ENCODE measurements at regions not wholly inside any gene's neighbourhood (a gene's known extent, or its start where the extent isn't known, plus 50 kb on each side); places are given as distances from the start of the nearest gene placed in this dataset.
"Not testable (repeated sequence)": the region's sequence is repeated elsewhere in the genome, so short reads cannot be mapped to it uniquely, and the experiment has no call there.

DNA sequence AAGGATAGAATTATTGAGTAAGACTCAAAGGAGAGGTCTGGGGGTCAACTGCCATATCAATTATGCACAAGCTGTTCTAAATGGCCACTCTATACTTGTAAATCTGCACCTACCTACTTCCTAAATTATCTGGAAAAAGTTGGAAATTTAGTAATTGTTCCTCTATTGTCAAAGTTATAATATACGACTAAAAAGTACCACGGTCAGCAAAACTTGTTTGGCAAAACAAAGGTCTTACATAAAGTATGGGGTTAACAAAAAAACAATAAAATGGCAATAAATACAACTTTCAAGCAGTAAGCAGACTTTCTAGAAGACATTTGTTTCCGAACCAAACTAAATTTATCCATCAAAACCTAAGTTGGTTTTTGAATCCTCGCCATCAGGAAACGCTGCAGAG lies 309.7 kb downstream of the FRK start:
- no peak for TF ChIP-seq CTCF (IDR thresholded peaks at IDR 0.05; ENCODE audit: low read length, missing control alignments)
- DNase-seq (ENCODE audit: low read depth), result no peak
- no peak overlapping the region for H3K4me3 ChIP-seq (replicated peaks; ENCODE audit: low read depth, low read length)

DNA sequence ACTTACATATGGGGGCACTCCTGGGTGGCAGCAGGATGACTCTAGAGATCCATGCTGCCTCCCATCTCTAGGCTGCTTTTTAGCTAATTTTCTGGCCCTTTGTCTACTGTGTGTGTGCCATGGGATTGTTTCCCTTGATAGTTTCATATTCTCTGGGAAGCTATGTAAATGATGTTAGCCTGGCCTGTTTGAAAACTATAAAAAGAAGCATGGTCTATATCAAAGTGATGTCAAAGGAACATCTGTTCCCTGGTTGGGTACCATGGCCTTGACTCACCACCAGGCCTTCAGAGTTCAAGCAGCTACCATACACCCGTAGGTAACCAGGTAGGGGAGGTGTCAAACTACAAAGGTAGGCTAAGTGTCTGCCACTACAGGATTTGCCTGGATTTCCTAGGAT lies 310.4 kb downstream of the FRK start:
- H3K4me3 ChIP-seq (replicated peaks; ENCODE audit: low read depth, low read length), result no peak overlapping the region
- no peak for TF ChIP-seq CTCF (IDR thresholded peaks at IDR 0.05; ENCODE audit: low read length, missing control alignments)
- DNase-seq (ENCODE audit: low read depth), result no peak

GRCh38 chr6:115747719-115748118 lies 313.0 kb downstream of the FRK start:
- DNase-seq (ENCODE audit: low read depth), result no peak
- no peak for TF ChIP-seq CTCF (IDR thresholded peaks at IDR 0.05; ENCODE audit: low read length, missing control alignments)
- H3K4me3 ChIP-seq (replicated peaks; ENCODE audit: low read depth, low read length), result no peak overlapping the region

DNA sequence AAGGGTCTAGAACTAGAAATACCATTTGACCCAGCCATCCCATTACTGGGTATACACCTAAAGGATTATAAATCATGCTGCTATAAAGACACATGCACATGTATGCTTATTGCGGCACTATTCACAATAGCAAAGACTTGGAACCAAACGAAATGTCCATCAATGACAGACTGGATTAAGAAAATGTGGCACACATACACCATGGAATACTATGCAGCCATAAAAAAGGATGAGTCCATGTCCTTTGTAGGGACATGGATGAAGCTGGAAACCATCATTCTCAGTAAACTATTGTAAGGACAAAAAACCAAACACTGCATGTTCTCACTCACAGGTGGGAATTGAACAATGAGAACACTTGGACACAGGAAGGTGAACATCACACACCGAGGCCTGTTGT lies 314.1 kb downstream of the FRK start:
- not testable (repeated sequence) for H3K4me3 ChIP-seq (replicated peaks; ENCODE audit: low read depth, low read length); DNase-seq (ENCODE audit: low read depth)

DNA sequence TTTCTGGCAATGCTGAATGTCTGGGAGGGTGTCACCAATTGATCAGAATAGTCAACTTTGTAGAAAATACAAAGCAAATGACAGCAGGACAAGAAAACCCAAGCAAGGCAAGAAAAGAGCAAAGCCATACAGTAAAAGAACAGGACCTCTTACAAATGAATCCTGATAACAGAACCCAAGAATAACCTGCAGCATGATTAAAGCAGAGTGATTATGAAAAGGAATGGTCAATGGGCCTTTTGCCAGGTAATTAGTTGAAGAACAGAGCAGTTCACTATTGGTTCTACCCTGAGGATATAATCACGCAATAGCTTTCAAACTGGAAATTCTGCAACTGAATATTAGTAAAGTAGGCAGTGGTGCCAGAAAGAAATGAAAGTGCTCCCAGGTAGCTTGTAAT lies 319.8 kb downstream of the FRK start:
- DNase-seq (ENCODE audit: low read depth), result no peak
- no peak overlapping the region for H3K4me3 ChIP-seq (replicated peaks; ENCODE audit: low read depth, low read length)
- no peak for TF ChIP-seq CTCF (IDR thresholded peaks at IDR 0.05; ENCODE audit: low read length, missing control alignments)

DNA sequence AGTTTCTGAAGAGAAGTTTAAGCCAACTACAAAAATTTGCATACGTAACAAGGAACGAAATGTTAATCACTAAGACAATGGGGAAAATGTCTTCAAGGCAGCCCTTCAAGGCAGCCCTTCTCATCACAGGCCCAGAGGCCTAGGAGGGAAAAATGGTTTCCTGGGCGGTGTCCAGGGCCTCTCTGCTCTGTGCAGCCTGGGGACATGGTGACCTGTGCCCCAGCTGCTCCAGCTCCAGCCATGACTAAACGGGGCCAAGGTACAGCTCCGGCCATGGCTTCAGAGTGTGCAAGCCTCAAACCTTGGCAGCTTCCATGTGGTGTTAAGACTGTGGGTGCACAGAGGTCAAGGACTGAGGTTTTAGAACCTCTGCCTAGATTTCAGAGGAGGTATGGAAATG lies 325.1 kb downstream of the FRK start:
- no peak overlapping the region for H3K4me3 ChIP-seq (replicated peaks; ENCODE audit: low read depth, low read length)
- DNase-seq (ENCODE audit: low read depth), result no peak
- no peak for TF ChIP-seq CTCF (IDR thresholded peaks at IDR 0.05; ENCODE audit: low read length, missing control alignments)

GRCh38 chr6:115733426-115733825 lies 327.3 kb downstream of the FRK start:
- DNase-seq (ENCODE audit: low read depth), result no peak
- TF ChIP-seq CTCF (IDR thresholded peaks at IDR 0.05; ENCODE audit: low read length, missing control alignments), result no peak
- no peak overlapping the region for H3K4me3 ChIP-seq (replicated peaks; ENCODE audit: low read depth, low read length)

DNA sequence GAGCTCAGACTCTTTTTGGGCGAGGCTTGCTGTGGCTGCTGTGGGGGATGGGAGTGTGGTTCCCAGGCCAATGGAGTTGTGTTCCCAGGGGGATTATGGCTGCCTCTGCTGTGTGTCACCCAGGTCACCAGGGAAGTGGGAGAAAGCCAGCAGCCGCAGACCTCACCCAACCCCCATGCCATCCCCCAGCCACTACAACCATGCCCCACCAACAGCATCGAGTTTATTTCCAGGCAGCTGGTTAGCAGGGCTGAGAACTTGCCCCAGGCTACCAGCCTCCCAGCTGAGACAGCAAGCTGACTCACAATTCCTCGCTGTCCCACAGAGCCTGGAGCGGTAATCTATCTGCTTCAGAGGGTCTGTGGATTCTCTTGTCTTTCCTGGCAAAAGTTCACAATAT lies 331.7 kb downstream of the FRK start:
- H3K4me3 ChIP-seq (replicated peaks; ENCODE audit: low read depth, low read length), result no peak overlapping the region
- no peak for TF ChIP-seq CTCF (IDR thresholded peaks at IDR 0.05; ENCODE audit: low read length, missing control alignments)
- DNase-seq (ENCODE audit: low read depth), result no peak
